ENCODE measurements at regions not wholly inside any gene's neighbourhood (a gene's known extent, or its start where the extent isn't known, plus 50 kb on each side); places are given as distances from the start of the nearest gene placed in this dataset.

DNA sequence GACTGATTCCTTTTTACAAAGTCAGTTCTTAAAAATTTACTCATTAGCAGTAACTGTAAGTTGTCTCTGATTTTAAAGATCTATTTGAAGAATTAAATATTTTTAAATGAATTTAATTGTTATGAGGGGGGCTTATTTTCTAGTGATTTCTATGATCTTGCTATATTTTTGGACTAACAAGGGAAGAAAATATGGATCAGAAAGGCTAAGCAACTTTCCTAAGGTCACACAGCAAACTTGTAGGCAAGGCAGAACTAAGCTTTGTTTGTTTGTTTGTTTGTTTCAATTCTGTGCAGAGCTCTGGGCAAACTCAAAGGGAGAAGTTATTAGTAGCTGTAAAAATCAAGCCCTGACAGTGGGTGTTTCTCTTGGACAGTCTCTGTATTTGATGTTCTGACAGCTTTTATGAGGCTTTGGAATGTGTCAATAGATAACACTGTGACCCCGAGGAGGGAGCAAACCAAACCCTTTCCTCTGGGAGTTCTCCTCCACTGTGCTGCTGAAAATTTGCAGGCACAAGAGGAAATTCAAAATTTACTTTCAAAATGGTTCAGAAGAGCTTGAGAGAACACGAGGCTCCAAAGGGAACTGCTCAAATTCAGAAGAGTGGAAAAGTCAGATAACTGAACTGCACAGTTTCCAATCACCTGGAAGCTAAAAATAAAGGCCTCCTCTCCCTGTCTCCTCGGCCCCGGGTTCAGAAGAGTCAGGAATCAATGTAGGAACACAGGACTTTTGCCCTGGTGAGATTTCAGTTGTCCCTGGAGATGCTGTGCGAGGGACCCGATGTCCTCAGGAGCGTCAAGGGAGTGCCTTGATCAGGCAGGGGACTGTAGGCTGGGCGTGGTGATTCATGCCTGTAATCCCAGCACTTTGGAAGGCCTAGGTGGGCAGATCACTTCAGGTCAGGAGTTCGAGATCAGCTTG lies 325.7 kb downstream of the GATA3 start:
- TF ChIP-seq, protein P1, sequence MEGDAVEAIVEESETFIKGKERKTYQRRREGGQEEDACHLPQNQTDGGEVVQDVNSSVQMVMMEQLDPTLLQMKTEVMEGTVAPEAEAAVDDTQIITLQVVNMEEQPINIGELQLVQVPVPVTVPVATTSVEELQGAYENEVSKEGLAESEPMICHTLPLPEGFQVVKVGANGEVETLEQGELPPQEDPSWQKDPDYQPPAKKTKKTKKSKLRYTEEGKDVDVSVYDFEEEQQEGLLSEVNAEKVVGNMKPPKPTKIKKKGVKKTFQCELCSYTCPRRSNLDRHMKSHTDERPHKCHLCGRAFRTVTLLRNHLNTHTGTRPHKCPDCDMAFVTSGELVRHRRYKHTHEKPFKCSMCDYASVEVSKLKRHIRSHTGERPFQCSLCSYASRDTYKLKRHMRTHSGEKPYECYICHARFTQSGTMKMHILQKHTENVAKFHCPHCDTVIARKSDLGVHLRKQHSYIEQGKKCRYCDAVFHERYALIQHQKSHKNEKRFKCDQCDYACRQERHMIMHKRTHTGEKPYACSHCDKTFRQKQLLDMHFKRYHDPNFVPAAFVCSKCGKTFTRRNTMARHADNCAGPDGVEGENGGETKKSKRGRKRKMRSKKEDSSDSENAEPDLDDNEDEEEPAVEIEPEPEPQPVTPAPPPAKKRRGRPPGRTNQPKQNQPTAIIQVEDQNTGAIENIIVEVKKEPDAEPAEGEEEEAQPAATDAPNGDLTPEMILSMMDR (IDR thresholded peaks at IDR 0.05; ENCODE audit: insufficient read depth, low read depth, low read length): no peak
- TF ChIP-seq EZH2 (IDR thresholded peaks at IDR 0.05; ENCODE audit: insufficient read depth, low read length): no peak
